ENCODE measurements at regions not wholly inside any gene's neighbourhood (a gene's known extent, or its start where the extent isn't known, plus 50 kb on each side); places are given as distances from the start of the nearest gene placed in this dataset.

- no peak for TF ChIP-seq CTCF (IDR thresholded peaks at IDR 0.05)
- TF ChIP-seq POLR2A (IDR thresholded peaks at IDR 0.05), result no peak
- TF ChIP-seq POLR2AphosphoS5 (IDR thresholded peaks at IDR 0.05), result no peak
Measured at GRCh38 chr16:52650318-52650717, 103.4 kb upstream of the TOX3 start.

Measured in transverse colon (tissue), 4 donors.